ENCODE measurements at regions not wholly inside any gene's neighbourhood (a gene's known extent, or its start where the extent isn't known, plus 50 kb on each side); places are given as distances from the start of the nearest gene placed in this dataset.

GRCh38 chr5:30237189-30237588, 956.3 kb upstream of the CDH6 start:
- TF ChIP-seq CTCF (IDR thresholded peaks at IDR 0.05; ENCODE audit: control extremely low read depth in 1 of 3, insufficient read depth in 1 of 3, low read depth in 1 of 3, low read length in 3 of 3) (no peak), ATF3 (IDR thresholded peaks at IDR 0.05; ENCODE audit: insufficient read depth, low read depth, low read length) (no peak), TBP (IDR thresholded peaks at IDR 0.05; ENCODE audit: low read depth, low read length) (no peak), BRCA1 (IDR thresholded peaks at IDR 0.05; ENCODE audit: low read depth, low read length) (no peak), BACH1 (IDR thresholded peaks at IDR 0.05; ENCODE audit: low read length) (no peak)

Data from H1 (cell line).